ENCODE measurements at regions not wholly inside any gene's neighbourhood (a gene's known extent, or its start where the extent isn't known, plus 50 kb on each side); places are given as distances from the start of the nearest gene placed in this dataset.

DNA sequence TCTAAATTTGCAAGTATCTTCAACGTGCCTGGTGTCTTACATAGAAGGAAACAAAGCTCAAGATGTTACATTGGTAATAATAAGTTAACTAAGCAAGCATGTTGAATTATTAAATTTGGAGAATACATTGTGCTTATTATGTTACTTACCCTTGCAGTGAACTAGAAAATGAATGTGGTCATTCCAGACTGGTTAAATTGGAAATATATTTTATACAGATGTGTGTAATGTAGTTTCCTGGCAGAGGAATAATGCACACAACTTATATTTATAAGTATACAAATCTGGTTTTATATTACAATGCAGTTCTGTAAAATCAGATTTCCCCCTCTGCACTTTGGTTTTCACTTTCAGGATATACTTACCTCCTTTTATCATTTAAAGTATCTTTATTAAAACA, 159.9 kb upstream of the SLIT2 start:
- H3K36me3 ChIP-seq: no peaks in the 10 kb centered on the region
- intact Hi-C loops (cut with DNase I; ENCODE audit: low total_unique reads) (no loop called here), in situ Hi-C loops (cut with MboI; ENCODE audit: low pct_ligation_motif_present in 1 of 4, low pct_unique_long_range_greater_than_20kb in 1 of 4, low sequenced_read_pairs in 3 of 4) (no loop called here)
- no peaks in the 10 kb centered on the region for H3K27me3 ChIP-seq
- H3K9me3 ChIP-seq: no peaks in the 10 kb centered on the region
- H3K4me1 ChIP-seq: no peaks in the 10 kb centered on the region
- WGBS, 2 donors (ENCODE audit: low coverage in 1 of 2): 39 to 67% methylated on average over 1 of the region's 1 CpG
- no peak for DNase-seq
- TF ChIP-seq EP300 (IDR thresholded peaks at IDR 0.05; ENCODE audit: low read depth) (no peak), POLR2A (IDR thresholded peaks at IDR 0.05) (no peak), POLR2AphosphoS5 (IDR thresholded peaks at IDR 0.05) (no peak)
- TF ChIP-seq, protein P1, sequence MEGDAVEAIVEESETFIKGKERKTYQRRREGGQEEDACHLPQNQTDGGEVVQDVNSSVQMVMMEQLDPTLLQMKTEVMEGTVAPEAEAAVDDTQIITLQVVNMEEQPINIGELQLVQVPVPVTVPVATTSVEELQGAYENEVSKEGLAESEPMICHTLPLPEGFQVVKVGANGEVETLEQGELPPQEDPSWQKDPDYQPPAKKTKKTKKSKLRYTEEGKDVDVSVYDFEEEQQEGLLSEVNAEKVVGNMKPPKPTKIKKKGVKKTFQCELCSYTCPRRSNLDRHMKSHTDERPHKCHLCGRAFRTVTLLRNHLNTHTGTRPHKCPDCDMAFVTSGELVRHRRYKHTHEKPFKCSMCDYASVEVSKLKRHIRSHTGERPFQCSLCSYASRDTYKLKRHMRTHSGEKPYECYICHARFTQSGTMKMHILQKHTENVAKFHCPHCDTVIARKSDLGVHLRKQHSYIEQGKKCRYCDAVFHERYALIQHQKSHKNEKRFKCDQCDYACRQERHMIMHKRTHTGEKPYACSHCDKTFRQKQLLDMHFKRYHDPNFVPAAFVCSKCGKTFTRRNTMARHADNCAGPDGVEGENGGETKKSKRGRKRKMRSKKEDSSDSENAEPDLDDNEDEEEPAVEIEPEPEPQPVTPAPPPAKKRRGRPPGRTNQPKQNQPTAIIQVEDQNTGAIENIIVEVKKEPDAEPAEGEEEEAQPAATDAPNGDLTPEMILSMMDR (IDR thresholded peaks at IDR 0.05): no peak
- no peak overlapping the region for H3K4me3 ChIP-seq
- no peak overlapping the region for H3K27ac ChIP-seq

DNA sequence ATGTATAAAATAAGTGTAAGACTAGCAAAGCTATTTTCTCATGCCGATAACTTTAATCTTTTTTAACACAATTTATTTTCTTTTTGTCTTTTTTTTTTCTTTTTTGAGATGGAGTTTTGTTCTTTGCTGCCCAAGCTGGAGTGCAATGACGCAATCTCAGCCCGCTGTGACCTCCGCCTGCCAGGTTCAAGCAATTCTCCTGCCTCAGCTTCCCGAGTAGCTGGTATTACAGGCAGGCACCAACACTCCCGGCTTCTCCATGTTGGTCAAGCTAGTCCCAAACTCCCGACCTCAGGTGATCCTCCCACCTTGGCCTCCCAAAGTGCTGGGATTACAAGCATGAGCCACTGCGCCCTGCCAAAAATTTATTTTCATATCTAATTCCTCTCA, 164.2 kb upstream of the SLIT2 start:
- no peaks in the 10 kb centered on the region for H3K27me3 ChIP-seq
- H3K4me1 ChIP-seq: no peaks in the 10 kb centered on the region
- H3K9me3 ChIP-seq: no peaks in the 10 kb centered on the region
- no peak overlapping the region for H3K27ac ChIP-seq
- 88 to 97% methylated on average over 7 to 8 of the region's 8 CpGs for WGBS, 2 donors (ENCODE audit: low coverage in 1 of 2)
- H3K36me3 ChIP-seq: no peaks in the 10 kb centered on the region
- H3K4me3 ChIP-seq: no peak overlapping the region
- intact Hi-C loops (cut with DNase I; ENCODE audit: low total_unique reads) (loop anchor here (5.0 kb wide), 1 partner anchor 755 kb away; no protein-coding TSS in a partner anchor), in situ Hi-C loops (cut with MboI; ENCODE audit: low pct_ligation_motif_present in 1 of 4, low pct_unique_long_range_greater_than_20kb in 1 of 4, low sequenced_read_pairs in 3 of 4) (no loop called here)
- DNase-seq: no peak
- TF ChIP-seq POLR2A (IDR thresholded peaks at IDR 0.05): no peak
- no peak for TF ChIP-seq POLR2AphosphoS5 (IDR thresholded peaks at IDR 0.05)

DNA sequence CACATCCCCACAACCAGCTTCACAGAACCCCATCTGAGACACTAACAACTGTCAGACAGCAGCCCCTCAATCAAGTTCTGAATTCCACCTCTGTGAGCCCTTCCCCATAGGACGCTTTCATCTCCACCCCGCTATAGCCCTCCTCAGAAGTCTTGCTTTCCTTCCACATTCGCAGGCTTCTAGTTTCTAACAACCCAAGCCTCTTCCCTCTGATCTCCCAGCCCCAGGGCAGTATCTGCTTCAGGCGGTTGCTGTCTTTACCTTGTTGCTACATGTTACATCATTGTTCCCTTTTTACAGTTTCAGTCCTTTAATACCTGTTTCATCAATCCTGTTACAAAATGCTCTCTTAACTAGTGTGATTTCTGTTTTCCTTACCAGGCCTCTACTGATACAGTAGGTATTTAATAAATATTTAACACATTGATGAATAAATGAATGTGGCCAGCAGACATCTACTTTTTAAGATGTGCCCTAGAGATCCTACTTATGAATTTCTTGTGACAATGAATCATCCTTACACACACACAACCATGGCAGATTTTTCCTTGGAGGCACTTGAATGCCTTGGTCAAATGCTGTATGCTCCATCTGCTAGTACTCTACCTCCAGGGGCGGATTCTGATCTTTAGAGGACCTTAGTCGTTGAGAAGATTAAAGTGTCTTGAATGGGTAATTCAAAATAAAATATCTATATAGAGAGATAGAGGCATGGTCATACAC, 164.7 kb upstream of the SLIT2 start:
- DNase-seq: no peak
- 82 to 83% methylated on average over 6 of the region's 6 CpGs for WGBS, 2 donors (ENCODE audit: low coverage in 1 of 2)
- H3K4me3 ChIP-seq: no peak overlapping the region
- H3K27ac ChIP-seq: no peak overlapping the region
- no peaks in the 10 kb centered on the region for H3K36me3 ChIP-seq
- no peaks in the 10 kb centered on the region for H3K4me1 ChIP-seq
- intact Hi-C loops (cut with DNase I; ENCODE audit: low total_unique reads) (loop anchor here (5.0 kb wide), 1 partner anchor 755 kb away; no protein-coding TSS in a partner anchor), in situ Hi-C loops (cut with MboI; ENCODE audit: low pct_ligation_motif_present in 1 of 4, low pct_unique_long_range_greater_than_20kb in 1 of 4, low sequenced_read_pairs in 3 of 4) (no loop called here)
- no peaks in the 10 kb centered on the region for H3K9me3 ChIP-seq
- no peaks in the 10 kb centered on the region for H3K27me3 ChIP-seq
- TF ChIP-seq, protein P1 (IDR thresholded peaks at IDR 0.05): no peak
- TF ChIP-seq POLR2AphosphoS5 (IDR thresholded peaks at IDR 0.05) (no peak), POLR2A (IDR thresholded peaks at IDR 0.05) (no peak), EP300 (IDR thresholded peaks at IDR 0.05; ENCODE audit: low read depth) (no peak)

DNA sequence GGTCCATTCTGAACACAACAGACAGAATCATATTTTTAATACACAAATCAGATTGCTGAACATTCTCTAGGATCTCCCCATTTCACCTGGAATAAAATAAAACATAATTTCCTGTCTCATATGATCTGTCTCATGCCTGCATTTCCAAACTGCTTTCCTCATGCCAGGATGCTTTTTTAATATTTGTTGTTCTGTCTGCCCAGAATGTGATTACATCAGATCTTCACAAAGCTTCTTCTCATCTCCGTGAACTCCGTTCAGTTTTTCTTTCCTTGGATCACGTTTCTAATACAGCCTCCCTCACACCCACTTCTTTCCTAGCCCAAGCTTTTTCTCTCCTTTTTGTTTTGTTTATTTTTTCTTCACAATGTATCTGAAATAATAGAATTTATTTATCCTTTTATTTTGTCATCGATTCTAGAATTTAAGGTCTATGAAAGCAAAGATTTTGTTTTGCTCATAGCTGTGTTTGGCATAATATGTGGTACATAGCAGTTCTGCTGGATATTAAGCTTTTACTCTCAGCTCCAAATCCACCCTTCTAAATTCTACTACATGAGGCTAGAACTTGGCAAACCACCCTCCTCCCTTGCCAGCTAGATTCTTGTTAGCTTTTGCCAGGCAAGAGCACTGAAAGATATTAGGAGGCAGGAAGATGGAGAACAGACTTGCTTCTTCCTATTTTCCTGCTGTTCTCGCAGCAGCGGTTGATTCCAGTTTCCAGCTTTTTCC, 165.5 kb upstream of the SLIT2 start:
- no peaks in the 10 kb centered on the region for H3K27me3 ChIP-seq
- TF ChIP-seq POLR2A (IDR thresholded peaks at IDR 0.05) (no peak), EP300 (IDR thresholded peaks at IDR 0.05; ENCODE audit: low read depth) (no peak), POLR2AphosphoS5 (IDR thresholded peaks at IDR 0.05) (no peak)
- TF ChIP-seq, protein P1 (IDR thresholded peaks at IDR 0.05): no peak
- no peaks in the 10 kb centered on the region for H3K36me3 ChIP-seq
- 82 to 85% methylated on average over 4 to 6 of the region's 6 CpGs for WGBS, 2 donors (ENCODE audit: low coverage in 1 of 2)
- DNase-seq: no peak
- in situ Hi-C loops (cut with MboI; ENCODE audit: low pct_ligation_motif_present in 1 of 4, low pct_unique_long_range_greater_than_20kb in 1 of 4, low sequenced_read_pairs in 3 of 4) (no loop called here), intact Hi-C loops (cut with DNase I; ENCODE audit: low total_unique reads) (loop anchor here (5.0 kb wide), 1 partner anchor 756 kb away; no protein-coding TSS in a partner anchor)
- H3K4me1 ChIP-seq: no peaks in the 10 kb centered on the region
- no peaks in the 10 kb centered on the region for H3K9me3 ChIP-seq
- no peak overlapping the region for H3K27ac ChIP-seq
- no peak overlapping the region for H3K4me3 ChIP-seq

Measured in transverse colon (tissue), 4 donors.